GM12874 (cell line): ENCODE measurements at regions not wholly inside any gene's neighbourhood (a gene's known extent, or its start where the extent isn't known, plus 50 kb on each side); places are given as distances from the start of the nearest gene placed in this dataset.

Source experiments
- TF ChIP-seq, protein P1 (sequence below): IDR thresholded peaks from 2 replicates; pipeline ENCODE4 v1.5.1; 2011; ENCODE audit warnings: low read depth, mild to moderate bottlenecking, control low read depth, low read length, moderate library complexity; ENCODE audit not compliant: insufficient read depth

DNA sequence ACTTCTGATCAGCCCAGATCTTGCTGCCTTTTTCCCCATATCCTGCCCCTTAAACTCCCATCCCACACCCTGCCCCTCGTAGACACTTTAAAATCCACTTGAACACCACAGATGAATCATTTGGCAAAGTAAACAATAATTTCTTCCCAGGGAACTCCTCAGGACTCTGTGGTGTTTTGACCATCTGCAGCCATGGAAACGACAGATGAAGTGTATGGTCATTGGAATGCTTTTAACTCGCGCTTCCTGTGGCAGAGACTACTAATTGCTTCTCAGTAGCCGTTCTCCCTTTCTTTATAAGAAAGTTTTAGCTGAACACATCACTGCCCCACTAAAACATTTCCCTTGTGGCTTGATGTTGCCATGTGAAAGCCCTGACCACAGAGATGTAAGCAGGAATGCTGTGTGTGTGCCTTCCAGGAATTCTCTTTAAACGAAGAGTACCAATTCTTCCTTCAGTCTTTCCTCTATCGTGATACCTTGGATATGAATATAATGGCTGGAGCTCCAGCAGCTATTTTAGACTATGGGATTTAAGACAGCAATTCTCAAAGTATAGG lies 92.7 kb upstream of the PARD3B start:
- TF ChIP-seq, protein P1, sequence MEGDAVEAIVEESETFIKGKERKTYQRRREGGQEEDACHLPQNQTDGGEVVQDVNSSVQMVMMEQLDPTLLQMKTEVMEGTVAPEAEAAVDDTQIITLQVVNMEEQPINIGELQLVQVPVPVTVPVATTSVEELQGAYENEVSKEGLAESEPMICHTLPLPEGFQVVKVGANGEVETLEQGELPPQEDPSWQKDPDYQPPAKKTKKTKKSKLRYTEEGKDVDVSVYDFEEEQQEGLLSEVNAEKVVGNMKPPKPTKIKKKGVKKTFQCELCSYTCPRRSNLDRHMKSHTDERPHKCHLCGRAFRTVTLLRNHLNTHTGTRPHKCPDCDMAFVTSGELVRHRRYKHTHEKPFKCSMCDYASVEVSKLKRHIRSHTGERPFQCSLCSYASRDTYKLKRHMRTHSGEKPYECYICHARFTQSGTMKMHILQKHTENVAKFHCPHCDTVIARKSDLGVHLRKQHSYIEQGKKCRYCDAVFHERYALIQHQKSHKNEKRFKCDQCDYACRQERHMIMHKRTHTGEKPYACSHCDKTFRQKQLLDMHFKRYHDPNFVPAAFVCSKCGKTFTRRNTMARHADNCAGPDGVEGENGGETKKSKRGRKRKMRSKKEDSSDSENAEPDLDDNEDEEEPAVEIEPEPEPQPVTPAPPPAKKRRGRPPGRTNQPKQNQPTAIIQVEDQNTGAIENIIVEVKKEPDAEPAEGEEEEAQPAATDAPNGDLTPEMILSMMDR: no peak

DNA sequence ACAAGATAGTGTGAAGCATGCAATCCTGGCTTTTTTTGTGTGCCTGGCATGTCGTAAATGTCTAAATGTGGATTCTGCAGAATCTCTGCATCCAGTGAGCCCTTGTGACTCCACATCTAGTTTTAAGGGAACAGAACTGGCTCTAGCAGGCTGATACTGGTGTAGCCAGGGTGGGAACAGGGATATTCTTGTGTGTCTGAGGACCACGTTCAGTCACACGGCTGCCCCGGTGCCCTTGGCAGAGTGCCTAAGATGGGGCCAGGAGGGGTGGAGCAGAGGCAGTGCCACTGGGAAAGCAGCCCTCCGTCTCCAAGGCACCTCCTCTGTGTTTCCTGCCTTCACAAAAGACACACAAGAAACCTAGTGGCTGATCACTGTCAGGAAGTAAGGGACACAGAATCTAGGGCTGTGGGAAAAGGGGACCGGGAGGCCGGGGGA lies 91.5 kb upstream of the PARD3B start:
- TF ChIP-seq, protein P1: no peak

DNA sequence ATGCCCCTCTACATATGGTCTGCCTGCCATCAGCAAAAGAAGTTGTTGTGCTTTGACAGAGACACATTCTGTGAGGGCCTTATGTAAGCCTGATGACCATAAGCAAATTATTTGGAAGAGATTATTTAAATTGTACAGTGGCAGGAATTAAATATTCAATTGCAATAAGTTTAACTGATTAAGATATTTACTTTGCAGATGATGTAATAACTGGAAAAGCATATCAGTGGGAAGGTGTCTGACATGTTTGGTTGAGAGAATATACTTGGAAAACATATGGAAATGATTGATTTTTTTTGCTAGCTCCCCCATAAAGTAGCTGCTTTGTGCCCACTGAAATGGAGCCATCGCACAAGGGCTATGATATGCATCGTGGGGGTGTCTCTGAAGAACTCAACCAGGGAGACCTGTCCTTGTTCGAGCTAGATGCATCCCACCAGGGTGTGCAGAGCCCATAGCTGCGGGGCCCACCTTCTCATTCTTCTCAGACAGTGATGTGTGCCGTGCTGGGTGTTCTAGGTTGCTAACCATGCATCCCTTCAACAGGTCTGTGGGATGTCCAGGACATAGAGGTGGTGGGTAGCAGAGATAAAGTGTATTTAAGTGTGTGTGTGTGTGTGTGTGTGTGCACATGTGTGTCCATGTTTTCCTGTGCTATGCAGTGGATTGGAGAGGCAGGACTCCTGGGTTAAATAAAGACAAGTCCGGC lies 90.4 kb upstream of the PARD3B start:
- TF ChIP-seq, protein P1: no peak

DNA sequence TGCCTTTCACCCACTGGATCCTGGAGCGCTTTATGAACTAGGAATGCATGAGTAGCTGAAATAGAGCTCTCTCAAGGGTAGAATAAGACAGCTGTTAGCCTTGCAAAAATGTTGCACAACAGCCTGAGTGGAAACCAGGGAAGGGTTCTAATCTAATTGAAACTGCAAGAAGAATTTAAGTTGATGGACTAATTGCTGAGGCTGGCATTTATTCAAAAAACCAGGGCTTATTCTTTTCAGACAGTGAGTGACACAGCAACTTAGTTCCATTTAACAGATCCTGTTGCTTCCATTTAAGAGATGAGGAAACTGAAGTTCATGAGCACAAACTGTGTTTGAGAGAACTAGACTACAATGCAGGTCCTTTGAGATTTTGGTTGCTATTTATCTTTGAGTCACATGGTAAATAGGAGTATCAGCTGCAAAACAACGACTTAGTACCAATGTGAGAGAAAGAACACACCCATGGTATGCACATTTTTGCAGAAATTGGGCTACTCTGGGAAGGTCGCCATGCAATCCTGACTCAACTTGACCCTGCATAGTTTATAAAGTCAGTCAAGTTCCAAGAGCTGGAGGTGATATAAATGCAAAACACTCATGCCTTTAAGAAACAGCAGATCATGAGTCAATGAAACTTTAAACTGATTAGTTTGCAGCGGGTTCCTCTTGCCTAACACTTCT lies 76.4 kb upstream of the PARD3B start:
- TF ChIP-seq, protein P1: no peak

DNA sequence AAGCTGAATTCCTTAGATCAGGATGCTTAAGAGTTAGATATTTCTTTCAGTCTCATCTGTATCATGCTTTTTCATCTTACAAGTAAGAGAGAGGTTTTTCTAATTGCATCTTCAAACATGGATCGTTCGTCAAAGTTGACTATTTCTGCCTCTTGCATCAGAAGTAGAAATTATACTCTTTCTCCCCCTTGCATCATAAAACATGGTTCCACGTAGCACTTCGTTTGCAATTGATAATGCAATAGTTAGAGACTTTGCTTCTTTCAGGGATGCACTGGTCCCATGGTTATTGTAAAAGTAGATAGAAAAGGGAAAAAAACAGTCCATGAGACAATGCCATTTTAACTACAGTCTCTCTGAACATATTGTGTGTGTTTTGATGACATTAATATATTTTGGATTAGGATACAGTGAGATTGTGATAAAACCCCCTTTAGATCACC lies 75.1 kb upstream of the PARD3B start:
- TF ChIP-seq, protein P1: no peak

DNA sequence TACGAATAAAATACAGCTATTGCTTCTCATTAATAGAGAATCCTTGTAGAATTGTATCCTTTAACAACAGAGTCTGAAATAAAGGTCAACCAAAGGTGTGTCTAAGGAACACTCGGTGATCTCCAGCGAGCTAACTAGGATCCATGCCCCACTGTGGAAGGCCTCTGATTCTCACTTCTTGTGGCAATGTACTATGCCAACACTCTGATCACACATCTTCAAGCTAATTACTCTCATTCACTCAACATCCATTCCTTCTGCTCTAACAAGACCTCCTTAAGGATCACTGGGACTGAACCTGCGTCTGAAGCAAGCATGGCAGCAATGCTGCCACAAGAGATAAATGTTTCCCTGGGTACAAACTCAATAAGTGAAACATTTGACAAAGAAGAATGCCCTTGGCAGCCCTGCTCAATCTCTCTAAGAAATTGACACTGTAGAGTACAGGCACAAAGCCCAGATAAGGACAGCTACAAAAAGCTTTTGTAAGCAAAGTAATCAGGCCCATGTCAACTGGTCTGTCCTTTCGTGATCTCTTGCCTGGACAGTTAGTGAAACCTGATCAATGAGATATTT lies 74.6 kb upstream of the PARD3B start:
- TF ChIP-seq, protein P1: no peak

DNA sequence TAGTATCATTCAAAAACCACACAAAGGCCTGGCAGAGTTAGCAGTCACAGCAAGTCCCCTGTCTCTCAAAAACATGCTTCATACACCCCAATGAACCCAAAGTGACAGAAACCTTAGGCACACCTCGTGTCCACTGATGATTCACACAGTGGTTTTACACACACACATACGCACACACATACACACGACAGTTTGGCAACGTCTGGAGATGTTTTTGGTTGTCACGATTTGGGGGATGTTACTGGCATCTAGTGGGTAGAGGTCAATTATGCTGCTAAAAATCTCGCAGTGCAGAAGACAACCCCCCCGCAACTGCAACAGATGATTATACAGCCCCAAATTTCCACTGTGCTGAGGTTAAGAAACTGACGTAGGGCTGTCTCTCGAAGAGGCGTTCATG lies 72.9 kb upstream of the PARD3B start:
- TF ChIP-seq, protein P1: no peak
